IPS-20b (cell line): ENCODE measurements at regions not wholly inside any gene's neighbourhood (a gene's known extent, or its start where the extent isn't known, plus 50 kb on each side); places are given as distances from the start of the nearest gene placed in this dataset.
"Not testable (repeated sequence)": the region's sequence is repeated elsewhere in the genome, so short reads cannot be mapped to it uniquely, and the experiment has no call there.

Experiments
- H3K27ac ChIP-seq: one replicate; pipeline ENCODE4 v1.5.1; 2013; ENCODE audit warnings: low read length
- H3K27me3 ChIP-seq: 2 replicates; pipeline ENCODE4 v1.6.1; 2013; ENCODE audit warnings: mild to moderate bottlenecking, low read length, inconsistent platforms; ENCODE audit not compliant: insufficient read depth
- H3K36me3 ChIP-seq: 2 replicates; pipeline ENCODE4 v1.6.1; 2013; ENCODE audit warnings: low read depth, mild to moderate bottlenecking, inconsistent platforms, low read length, moderate library complexity; ENCODE audit not compliant: insufficient read depth
- H3K4me1 ChIP-seq: 2 replicates; pipeline ENCODE4 v1.6.1; 2013; ENCODE audit warnings: mild to moderate bottlenecking, control low read depth, inconsistent platforms, low read length, moderate library complexity; ENCODE audit not compliant: insufficient read depth
- H3K4me3 ChIP-seq: 2 replicates; pipeline ENCODE4 v1.5.1; 2013; ENCODE audit warnings: mild to moderate bottlenecking, low read length, inconsistent platforms
- H3K9ac ChIP-seq: 2 replicates; pipeline ENCODE4 v1.6.1; 2013; ENCODE audit warnings: low read depth, mild to moderate bottlenecking, inconsistent platforms, low read length, moderate library complexity
- H3K9me3 ChIP-seq: 2 replicates; pipeline ENCODE4 v1.6.1; 2013; ENCODE audit warnings: mild to moderate bottlenecking, low read depth, low read length, inconsistent platforms; ENCODE audit not compliant: insufficient read depth

DNA sequence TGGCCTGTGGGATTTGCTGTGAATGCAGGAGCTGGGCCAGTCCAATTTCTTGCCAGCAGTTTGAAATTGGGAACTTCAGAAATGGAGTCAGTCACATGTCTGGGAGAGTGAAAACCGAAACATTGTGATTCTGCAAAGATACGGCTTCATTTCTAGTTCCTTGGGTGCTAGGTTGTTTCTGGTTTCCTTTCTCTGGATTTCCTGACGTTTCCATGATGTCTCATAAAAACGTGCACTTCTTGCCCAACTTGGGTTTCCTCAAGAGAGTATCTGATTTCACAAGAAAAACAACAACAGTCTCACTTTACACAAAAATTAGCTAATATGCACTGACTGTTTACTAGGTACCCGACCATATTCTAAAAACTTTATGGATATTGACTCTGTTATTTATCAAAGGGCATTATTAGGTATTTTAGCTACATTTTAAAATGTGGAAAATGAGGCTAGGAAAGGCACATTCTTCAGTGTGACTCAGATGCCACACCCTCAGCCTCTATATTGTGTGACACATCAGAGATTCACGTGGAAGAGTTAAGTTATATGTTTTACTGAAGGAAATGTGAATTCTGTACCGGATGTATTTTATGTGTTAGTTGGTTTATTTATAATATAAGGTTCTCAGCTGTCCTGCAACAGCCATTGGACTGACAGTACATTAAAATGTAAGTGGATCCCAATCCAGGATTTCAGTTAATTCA lies 225.0 kb upstream of the PUDP start:
- H3K9me3 ChIP-seq, result 0 out of 2 replicates have a peak, but pooled peaks cover 4% of the 10 kb centered on the region
- no peaks in the 10 kb centered on the region for H3K36me3 ChIP-seq
- no peaks in the 10 kb centered on the region for H3K27me3 ChIP-seq
- H3K4me3 ChIP-seq, result no peak overlapping the region
- no peak overlapping the region for H3K27ac ChIP-seq
- H3K4me1 ChIP-seq, result no peaks in the 10 kb centered on the region
- no peak overlapping the region for H3K9ac ChIP-seq

DNA sequence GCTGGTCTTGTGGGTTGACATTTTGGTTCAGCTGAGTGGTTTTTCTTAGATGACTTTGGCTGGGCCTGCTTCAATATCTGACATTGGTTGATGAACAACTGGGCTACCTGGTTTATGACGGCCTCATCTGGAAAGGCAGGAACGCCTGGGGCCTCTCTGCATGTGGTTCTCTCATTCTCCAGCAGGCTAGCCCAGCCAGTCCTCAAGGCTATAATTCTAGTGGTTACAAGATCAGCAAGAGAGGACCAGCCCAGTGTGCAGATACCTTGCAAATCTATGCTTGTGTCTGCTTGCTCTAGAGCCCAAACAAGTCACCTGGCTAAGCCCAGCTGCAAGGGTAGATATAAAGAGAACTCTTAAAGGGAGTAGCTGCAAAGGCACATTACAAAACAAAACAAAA lies 214.2 kb upstream of the PUDP start:
- no peaks in the 10 kb centered on the region for H3K9me3 ChIP-seq
- no peaks in the 10 kb centered on the region for H3K36me3 ChIP-seq
- no peaks in the 10 kb centered on the region for H3K27me3 ChIP-seq
- H3K9ac ChIP-seq, result no peak overlapping the region
- no peak overlapping the region for H3K27ac ChIP-seq
- no peak overlapping the region for H3K4me3 ChIP-seq
- no peaks in the 10 kb centered on the region for H3K4me1 ChIP-seq

DNA sequence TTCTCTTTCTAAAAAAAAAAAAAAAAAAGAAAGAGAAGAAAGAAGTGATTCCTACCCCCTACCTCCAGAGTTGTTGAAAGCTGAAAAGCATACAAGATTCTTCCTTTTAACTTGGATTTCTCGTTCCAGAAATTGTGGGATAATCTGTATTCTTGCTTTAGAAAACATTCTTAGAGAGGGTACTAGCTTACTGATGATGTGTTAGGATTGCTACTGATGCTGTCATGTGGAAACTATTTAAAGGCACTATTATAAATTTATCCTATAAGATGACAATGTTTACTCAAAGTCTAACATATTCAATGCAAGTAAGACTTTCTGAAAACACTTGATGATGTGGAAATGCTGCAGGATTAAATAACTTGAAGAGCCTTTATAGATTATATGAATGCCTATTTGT lies 204.0 kb upstream of the PUDP start:
- Histone ChIP-seq H3K27ac (no peak overlapping the region), H3K9me3 (no peaks in the 10 kb centered on the region), H3K27me3 (no peaks in the 10 kb centered on the region), H3K9ac (no peak overlapping the region), H3K36me3 (no peaks in the 10 kb centered on the region), H3K4me1 (peaks cover 9% of the 10 kb centered on the region), H3K4me3 (no peak overlapping the region)

DNA sequence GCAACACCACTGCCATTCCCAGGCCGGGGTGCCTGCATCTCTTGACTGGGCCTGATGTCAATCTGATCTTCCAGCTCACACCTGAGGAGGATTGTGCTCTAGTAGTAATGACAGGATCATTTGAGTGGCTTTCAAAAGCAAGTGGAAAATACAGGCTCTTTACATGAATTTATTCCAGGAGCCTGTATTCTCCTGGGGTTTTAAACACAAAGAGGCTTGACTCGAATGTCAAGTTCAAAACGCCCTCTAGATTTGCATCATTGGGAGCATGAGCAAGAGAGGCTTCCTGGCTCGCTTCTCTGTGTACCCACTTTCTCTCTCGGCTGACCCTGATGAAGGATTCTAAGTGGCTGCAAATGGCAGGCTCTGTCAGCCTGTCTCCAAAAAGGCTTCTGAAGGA lies 199.5 kb upstream of the PUDP start:
- Histone ChIP-seq H3K4me3 (no peak overlapping the region), H3K27me3 (no peaks in the 10 kb centered on the region), H3K36me3 (no peaks in the 10 kb centered on the region), H3K9ac (no peak overlapping the region), H3K27ac (no peak overlapping the region), H3K9me3 (no peaks in the 10 kb centered on the region), H3K4me1 (peaks cover 9% of the 10 kb centered on the region)

DNA sequence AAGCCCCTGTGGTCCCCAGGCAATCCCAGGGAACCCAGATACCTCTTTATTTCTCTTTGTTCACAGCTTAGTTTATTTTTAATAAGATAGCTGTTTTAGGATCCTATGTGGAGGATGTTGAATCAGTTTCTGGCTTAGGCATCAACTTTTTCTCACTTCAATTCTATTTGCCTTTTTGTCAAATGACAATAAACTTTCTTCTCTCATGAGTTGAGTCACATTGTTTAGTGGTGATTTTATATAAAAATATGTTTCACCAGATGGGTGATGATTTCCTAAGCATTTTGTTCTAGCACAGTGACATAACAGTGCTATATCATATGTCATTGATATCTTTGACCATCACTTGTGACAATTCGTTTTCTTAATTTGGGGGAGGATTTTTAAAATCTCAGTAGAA lies 198.1 kb upstream of the PUDP start:
- no peaks in the 10 kb centered on the region for H3K36me3 ChIP-seq
- no peaks in the 10 kb centered on the region for H3K27me3 ChIP-seq
- H3K27ac ChIP-seq, result no peak overlapping the region
- no peaks in the 10 kb centered on the region for H3K9me3 ChIP-seq
- no peaks in the 10 kb centered on the region; the same call in 1 of the 2 replicates for H3K4me1 ChIP-seq
- H3K9ac ChIP-seq, result no peak overlapping the region
- H3K4me3 ChIP-seq, result no peak overlapping the region

DNA sequence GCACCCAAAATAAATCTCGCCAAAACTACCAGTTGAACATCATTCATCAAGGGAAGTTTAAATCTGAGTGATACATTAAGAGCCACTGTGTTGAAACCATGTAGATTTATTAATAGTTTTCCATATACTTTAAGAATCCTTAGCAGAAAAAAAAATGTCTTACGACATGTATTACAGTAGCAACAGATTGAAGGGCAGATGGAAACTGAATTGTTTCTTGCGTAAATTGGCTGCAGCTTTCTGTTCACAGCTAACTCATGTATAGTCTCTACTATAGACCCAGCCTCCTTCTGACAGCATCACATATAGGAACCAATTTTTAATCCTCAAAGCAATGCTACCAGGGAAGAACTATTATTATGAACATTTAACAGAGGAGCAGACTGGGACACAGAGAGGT lies 195.2 kb upstream of the PUDP start:
- Histone ChIP-seq H3K9me3 (no peaks in the 10 kb centered on the region), H3K27ac (no peak overlapping the region), H3K4me3 (no peak overlapping the region), H3K27me3 (no peaks in the 10 kb centered on the region), H3K36me3 (no peaks in the 10 kb centered on the region), H3K4me1 (no peaks in the 10 kb centered on the region), H3K9ac (no peak overlapping the region)

DNA sequence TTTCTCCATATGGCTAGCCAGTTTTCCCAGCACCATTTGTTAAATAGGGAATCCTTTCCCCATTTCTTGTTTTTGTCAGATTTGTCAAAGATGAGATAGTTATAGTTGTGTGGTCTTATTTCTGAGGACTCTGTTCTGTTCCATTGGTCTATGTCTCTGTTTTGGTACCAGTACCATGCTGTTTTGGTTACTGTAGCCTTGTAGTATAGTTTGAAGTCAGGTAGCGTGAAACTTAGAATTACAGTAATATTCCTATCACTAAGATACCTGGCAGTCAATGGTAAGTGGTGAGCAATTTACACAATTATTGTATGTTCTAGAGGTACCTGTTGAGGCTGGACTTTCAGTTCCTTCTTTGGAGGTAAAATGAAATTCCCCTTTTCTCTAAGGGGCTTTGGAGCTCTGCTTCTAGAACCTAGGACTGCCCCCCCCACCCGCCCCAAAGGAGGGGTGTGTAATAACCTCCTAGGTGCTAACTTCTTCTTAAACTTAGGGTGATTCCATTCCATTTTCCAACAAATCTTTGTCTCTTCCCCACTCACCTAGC lies 187.9 kb upstream of the PUDP start:
- not testable (repeated sequence) for H3K9me3 ChIP-seq, H3K27me3 ChIP-seq, H3K36me3 ChIP-seq, H3K4me1 ChIP-seq, H3K9ac ChIP-seq, H3K4me3 ChIP-seq, H3K27ac ChIP-seq

DNA sequence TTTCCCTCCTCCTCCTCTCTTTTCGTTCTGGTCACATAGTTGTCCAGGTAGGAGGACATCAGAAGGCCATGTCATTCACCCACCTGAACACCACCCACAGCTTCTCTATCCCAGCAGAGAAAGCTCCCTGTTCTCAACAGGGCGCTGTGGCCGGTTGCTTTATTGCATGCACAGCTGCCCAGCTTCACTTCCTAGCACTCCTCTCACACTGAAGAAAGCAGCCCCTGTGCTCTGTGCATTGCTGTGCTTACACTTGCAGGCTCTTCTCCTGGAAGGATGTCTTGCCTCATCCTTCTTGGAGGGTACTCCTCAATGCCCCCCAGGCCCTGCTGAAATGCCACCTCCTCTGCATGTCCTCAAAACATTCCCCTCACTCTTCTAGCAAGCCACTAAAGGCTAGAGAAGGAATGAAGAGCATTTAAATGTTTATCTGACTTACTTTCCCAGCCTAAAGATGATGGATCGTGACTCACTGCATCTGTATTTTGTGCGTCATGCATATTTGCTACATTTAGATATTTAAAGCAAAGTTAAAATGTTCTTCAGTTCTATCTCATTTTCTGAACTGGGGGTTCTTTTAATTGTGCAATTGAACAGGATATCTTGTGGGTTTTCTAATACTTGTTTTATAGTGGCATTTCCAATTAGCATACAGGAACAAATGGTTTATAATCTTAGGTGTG lies 186.4 kb upstream of the PUDP start:
- no peaks in the 10 kb centered on the region for H3K9me3 ChIP-seq
- no peaks in the 10 kb centered on the region for H3K4me1 ChIP-seq
- no peak overlapping the region for H3K27ac ChIP-seq
- no peak overlapping the region for H3K4me3 ChIP-seq
- H3K27me3 ChIP-seq, result no peaks in the 10 kb centered on the region
- no peaks in the 10 kb centered on the region for H3K36me3 ChIP-seq
- no peak overlapping the region for H3K9ac ChIP-seq

DNA sequence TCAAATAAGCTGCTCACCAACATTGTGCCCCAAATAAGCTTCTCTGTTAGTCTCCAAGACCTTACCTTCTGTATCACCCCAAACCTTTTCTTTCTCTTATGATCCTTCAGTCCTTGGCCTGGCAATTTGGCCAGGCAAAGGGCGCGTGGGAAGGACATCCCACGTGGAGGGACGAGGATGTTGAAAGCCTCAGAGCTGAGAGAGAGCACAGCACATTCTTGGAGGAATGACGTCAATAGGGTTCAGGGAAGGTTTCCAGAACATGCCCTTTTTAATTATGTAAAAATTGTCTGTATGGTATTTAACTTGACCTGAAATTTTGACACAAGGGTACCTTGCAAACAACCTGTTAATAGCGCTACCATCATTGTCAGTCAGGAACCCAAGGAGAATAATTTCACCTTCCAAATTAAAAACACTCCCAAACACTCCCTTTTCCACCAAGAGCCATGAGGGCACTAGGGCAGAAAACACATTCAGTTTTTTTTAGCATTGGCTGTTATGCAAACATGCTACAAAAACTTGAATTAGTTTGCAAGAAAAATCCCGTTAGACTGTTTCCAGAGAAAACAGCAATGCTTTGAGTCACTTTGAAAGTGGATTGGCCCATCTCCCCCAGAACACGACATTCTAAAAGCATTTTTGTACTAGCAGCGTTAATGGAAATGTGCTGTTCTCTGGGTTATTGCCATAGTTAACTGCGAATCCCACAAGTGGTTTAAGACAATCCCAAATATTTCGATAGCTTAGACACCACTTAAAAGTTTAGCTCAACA lies 183.2 kb upstream of the PUDP start:
- Histone ChIP-seq H3K4me3 (no peak overlapping the region), H3K27ac (no peak overlapping the region), H3K36me3 (no peaks in the 10 kb centered on the region), H3K9me3 (no peaks in the 10 kb centered on the region), H3K4me1 (no peaks in the 10 kb centered on the region), H3K27me3 (no peaks in the 10 kb centered on the region), H3K9ac (no peak overlapping the region)

DNA sequence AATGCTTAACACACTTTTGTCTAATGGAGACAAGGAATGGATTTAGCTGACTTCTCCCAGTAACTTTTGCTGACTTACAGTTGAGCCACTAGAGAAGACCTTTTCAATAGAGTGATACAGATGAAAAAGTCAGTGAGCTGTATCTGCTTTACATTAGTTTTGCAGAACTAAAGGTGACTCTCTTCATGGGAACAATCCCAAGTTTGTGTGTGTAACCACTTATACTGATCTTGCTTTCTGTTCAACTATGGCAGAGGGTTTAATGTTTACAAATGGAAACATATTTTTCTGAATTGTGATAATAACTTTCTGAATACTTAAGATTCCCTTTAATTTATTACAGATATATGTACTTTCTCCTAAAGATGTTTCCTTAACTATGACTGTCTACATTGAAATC lies 182.6 kb upstream of the PUDP start:
- Histone ChIP-seq H3K27ac (no peak overlapping the region), H3K36me3 (no peaks in the 10 kb centered on the region), H3K4me1 (no peaks in the 10 kb centered on the region), H3K9ac (no peak overlapping the region), H3K9me3 (no peaks in the 10 kb centered on the region), H3K4me3 (no peak overlapping the region), H3K27me3 (no peaks in the 10 kb centered on the region)

DNA sequence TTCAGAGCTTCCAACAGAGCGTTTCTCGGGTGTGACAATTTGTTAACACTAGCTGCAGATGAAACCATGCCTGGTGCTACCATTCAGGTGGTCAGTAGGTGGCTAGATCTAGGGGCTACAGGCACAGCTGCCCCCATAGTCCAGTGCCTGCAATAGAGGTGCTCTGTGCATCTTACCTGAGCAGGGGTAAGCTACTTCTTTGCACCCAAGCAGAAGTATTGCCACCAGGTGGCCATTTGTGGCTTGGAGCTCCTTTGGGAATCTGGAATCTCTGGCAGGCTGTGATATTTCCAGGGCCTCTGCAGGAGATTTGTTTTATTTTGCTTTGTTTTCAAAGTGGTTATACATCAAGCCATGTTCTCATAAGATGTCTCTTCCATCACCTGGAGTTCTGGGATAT lies 170.7 kb upstream of the PUDP start:
- H3K27ac ChIP-seq, result no peak overlapping the region
- H3K9ac ChIP-seq, result no peak overlapping the region
- H3K9me3 ChIP-seq, result no peaks in the 10 kb centered on the region
- H3K4me1 ChIP-seq, result no peaks in the 10 kb centered on the region
- H3K36me3 ChIP-seq, result no peaks in the 10 kb centered on the region
- H3K27me3 ChIP-seq, result no peaks in the 10 kb centered on the region
- no peak overlapping the region for H3K4me3 ChIP-seq

DNA sequence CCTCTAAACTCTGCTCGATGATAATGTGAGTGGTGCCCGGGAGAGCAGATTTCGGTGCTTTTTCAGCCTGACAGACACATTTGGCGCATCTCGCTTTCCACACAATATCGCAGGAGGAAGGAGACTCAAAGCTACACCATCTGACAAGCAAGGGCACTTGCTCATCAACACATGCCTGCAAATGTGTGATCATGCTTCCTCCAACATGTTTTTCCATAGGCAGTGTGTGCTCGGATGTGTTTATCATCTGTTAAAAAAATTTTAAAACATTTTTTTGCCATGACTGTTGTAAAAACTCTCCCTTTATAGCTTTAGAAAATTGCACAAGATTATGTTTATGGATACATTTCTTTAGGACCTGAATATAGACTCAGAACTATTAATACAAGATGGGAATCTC lies 170.3 kb upstream of the PUDP start:
- H3K36me3 ChIP-seq, result no peaks in the 10 kb centered on the region
- no peak overlapping the region for H3K27ac ChIP-seq
- no peak overlapping the region for H3K9ac ChIP-seq
- H3K9me3 ChIP-seq, result no peaks in the 10 kb centered on the region
- no peaks in the 10 kb centered on the region for H3K4me1 ChIP-seq
- no peak overlapping the region for H3K4me3 ChIP-seq
- H3K27me3 ChIP-seq, result no peaks in the 10 kb centered on the region
